T-helper 17 cell (primary cell): ENCODE measurements at regions not wholly inside any gene's neighbourhood (a gene's known extent, or its start where the extent isn't known, plus 50 kb on each side); places are given as distances from the start of the nearest gene placed in this dataset.

Source experiments
- ATAC-seq: fragments of 150-1000 bp; cut with Tn5 transposase; 2 replicates; pipeline ENCODE4 v1.10.0; 2021; ENCODE audit warnings: mild to moderate bottlenecking, moderate library complexity
- DNase-seq, 3 donors: peaks; one replicate each; pipeline versions ENCODE4 v3.0.0 to v3.0.0-alpha.2; 2020 to 2021
- H3K9me3 ChIP-seq: one replicate; pipeline ENCODE4 v1.7.0; 2013; ENCODE audit warnings: low read length, mild to moderate bottlenecking; ENCODE audit not compliant: control insufficient read depth, poor library complexity, severe bottlenecking
- H3K27ac Mint-ChIP-seq: one replicate; pipeline ENCODE4 v1.8.0; 2022; ENCODE audit warnings: mild to moderate bottlenecking, moderate library complexity, mixed read lengths
- H3K27me3 Mint-ChIP-seq: one replicate; pipeline ENCODE4 v1.8.0; 2022; ENCODE audit warnings: mixed read lengths
- H3K36me3 Mint-ChIP-seq: one replicate; pipeline ENCODE4 v1.8.0; 2022; ENCODE audit warnings: low read depth, mixed read lengths
- H3K4me1 Mint-ChIP-seq: one replicate; pipeline ENCODE4 v1.8.0; 2022; ENCODE audit warnings: mild to moderate bottlenecking, mixed read lengths
- H3K4me3 Mint-ChIP-seq: one replicate; pipeline ENCODE4 v1.8.0; 2022; ENCODE audit warnings: mild to moderate bottlenecking, moderate library complexity, mixed read lengths

- DNase-seq = no peak
- ATAC-seq = no peak
- no peaks in the 10 kb centered on the region for H3K4me1 Mint-ChIP-seq
- H3K27ac Mint-ChIP-seq = no peak overlapping the region
- H3K27me3 Mint-ChIP-seq = no peaks in the 10 kb centered on the region
- no peaks in the 10 kb centered on the region for H3K36me3 Mint-ChIP-seq
- no peaks in the 10 kb centered on the region for H3K9me3 ChIP-seq
- no peak overlapping the region for H3K4me3 Mint-ChIP-seq
Measured at GRCh38 chr5:101860563-101860962, 435.5 kb downstream of the SLCO4C1 start.

DNA sequence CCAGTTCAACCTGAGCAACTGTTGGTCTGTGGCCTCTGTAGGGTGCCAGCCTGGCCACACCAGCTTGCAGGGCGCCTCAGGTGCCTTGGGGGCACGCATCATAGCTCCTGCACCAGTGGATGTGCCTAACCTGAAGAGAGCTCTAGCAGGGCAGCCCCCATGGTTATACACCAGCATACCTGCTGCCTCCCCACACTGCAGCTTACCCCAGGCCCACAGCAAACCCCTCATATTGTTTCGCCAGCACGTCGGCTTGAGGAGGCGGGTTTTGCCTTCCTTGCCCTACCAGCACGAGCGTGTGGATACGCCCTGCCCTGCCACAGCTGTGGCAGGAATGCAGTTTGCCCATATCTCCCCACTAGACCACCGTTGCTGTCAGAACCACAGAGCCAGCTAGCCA, 435.9 kb downstream of the SLCO4C1 start:
- H3K9me3 ChIP-seq = no peaks in the 10 kb centered on the region
- Mint-ChIP-seq H3K36me3 (no peaks in the 10 kb centered on the region), H3K4me3 (no peak overlapping the region), H3K27ac (no peak overlapping the region), H3K4me1 (no peaks in the 10 kb centered on the region), H3K27me3 (no peaks in the 10 kb centered on the region)
- DNase-seq (no peak), ATAC-seq (no peak)

- Mint-ChIP-seq H3K36me3 (no peaks in the 10 kb centered on the region), H3K27ac (no peak overlapping the region), H3K27me3 (no peaks in the 10 kb centered on the region), H3K4me3 (no peak overlapping the region), H3K4me1 (no peaks in the 10 kb centered on the region)
- H3K9me3 ChIP-seq = no peaks in the 10 kb centered on the region
- no peak for ATAC-seq
- DNase-seq = no peak
Measured at GRCh38 chr5:101846496-101846895, 449.6 kb downstream of the SLCO4C1 start.

GRCh38 chr5:101843055-101843454, 453.0 kb downstream of the SLCO4C1 start:
- ATAC-seq (no peak), DNase-seq (no peak)
- Mint-ChIP-seq H3K27ac (no peak overlapping the region), H3K4me1 (no peaks in the 10 kb centered on the region), H3K36me3 (no peaks in the 10 kb centered on the region), H3K4me3 (no peak overlapping the region), H3K27me3 (no peaks in the 10 kb centered on the region)
- H3K9me3 ChIP-seq = no peaks in the 10 kb centered on the region

GRCh38 chr5:101838435-101838834, 457.6 kb downstream of the SLCO4C1 start:
- Mint-ChIP-seq H3K27me3 (no peaks in the 10 kb centered on the region), H3K4me1 (no peaks in the 10 kb centered on the region), H3K4me3 (no peak overlapping the region), H3K27ac (no peak overlapping the region), H3K36me3 (no peaks in the 10 kb centered on the region)
- H3K9me3 ChIP-seq = no peaks in the 10 kb centered on the region
- DNase-seq = no peak
- ATAC-seq = no peak

GRCh38 chr5:101829255-101829654, 466.8 kb downstream of the SLCO4C1 start:
- DNase-seq (no peak), ATAC-seq (no peak)
- no peak overlapping the region for H3K27ac Mint-ChIP-seq
- H3K4me3 Mint-ChIP-seq = no peak overlapping the region
- no peaks in the 10 kb centered on the region for H3K9me3 ChIP-seq
- no peaks in the 10 kb centered on the region for H3K4me1 Mint-ChIP-seq
- no peaks in the 10 kb centered on the region for H3K36me3 Mint-ChIP-seq
- H3K27me3 Mint-ChIP-seq = no peaks in the 10 kb centered on the region

- ATAC-seq (no peak), DNase-seq (no peak)
- no peaks in the 10 kb centered on the region for H3K9me3 ChIP-seq
- Mint-ChIP-seq H3K27me3 (no peaks in the 10 kb centered on the region), H3K27ac (no peak overlapping the region), H3K36me3 (no peaks in the 10 kb centered on the region), H3K4me1 (no peaks in the 10 kb centered on the region), H3K4me3 (no peak overlapping the region)
Measured at GRCh38 chr5:101811466-101811865, 484.6 kb downstream of the SLCO4C1 start.

DNA sequence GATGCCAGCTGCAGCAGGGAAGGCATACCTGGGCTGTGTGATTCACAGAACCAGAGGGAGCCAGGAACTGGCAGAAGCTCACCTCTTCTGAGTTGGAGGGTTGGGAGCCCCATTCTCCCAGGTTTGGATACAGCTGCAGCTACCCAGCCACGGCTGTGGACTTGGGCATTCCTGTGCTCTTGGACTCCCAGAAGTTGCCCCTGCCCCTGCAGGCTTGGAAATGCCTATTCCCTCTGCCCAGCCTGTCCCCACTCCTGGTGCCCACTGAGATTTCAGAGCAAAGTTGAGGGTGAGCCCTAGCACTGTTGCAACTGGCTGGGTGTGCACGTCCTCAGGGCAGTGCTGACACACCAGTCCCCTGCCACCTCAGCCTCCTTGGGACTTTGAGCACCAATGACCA, 489.7 kb downstream of the SLCO4C1 start:
- no peaks in the 10 kb centered on the region for H3K36me3 Mint-ChIP-seq
- no peak for DNase-seq
- no peaks in the 10 kb centered on the region for H3K4me1 Mint-ChIP-seq
- ATAC-seq = no peak
- no peak overlapping the region for H3K4me3 Mint-ChIP-seq
- no peaks in the 10 kb centered on the region for H3K27me3 Mint-ChIP-seq
- no peak overlapping the region for H3K27ac Mint-ChIP-seq
- H3K9me3 ChIP-seq = no peaks in the 10 kb centered on the region

DNA sequence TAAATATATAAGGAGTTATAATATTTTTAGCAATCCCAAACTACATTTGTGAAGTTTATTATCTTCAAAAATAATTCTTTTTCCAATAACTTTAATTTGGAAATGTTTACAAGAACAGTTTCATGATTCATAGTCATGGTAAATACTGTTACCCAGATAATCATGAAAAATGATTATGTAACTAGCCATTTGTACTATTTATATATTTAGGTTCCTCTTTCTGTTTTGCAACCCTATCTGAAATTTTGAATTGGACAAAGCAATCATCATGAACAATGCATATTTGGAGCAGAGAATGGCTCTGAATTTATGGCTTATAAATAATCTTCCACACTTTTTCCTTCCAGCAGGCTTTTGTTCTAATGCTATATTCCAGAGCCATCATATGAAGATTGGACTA, 499.7 kb downstream of the SLCO4C1 start:
- Mint-ChIP-seq H3K36me3 (no peaks in the 10 kb centered on the region), H3K4me3 (no peak overlapping the region), H3K27ac (no peak overlapping the region), H3K4me1 (no peaks in the 10 kb centered on the region), H3K27me3 (no peaks in the 10 kb centered on the region)
- ATAC-seq (no peak), DNase-seq (no peak)
- no peaks in the 10 kb centered on the region for H3K9me3 ChIP-seq

GRCh38 chr5:101788797-101789196, 507.3 kb downstream of the SLCO4C1 start:
- no peaks in the 10 kb centered on the region for H3K27me3 Mint-ChIP-seq
- DNase-seq = no peak
- no peak overlapping the region for H3K27ac Mint-ChIP-seq
- H3K4me1 Mint-ChIP-seq = no peaks in the 10 kb centered on the region
- H3K9me3 ChIP-seq = no peaks in the 10 kb centered on the region
- ATAC-seq = no peak
- H3K4me3 Mint-ChIP-seq = no peak overlapping the region
- H3K36me3 Mint-ChIP-seq = no peaks in the 10 kb centered on the region

GRCh38 chr5:101785090-101785489, 511.0 kb downstream of the SLCO4C1 start:
- no peak overlapping the region for H3K4me3 Mint-ChIP-seq
- DNase-seq (no peak), ATAC-seq (no peak)
- no peaks in the 10 kb centered on the region for H3K4me1 Mint-ChIP-seq
- H3K27ac Mint-ChIP-seq = no peak overlapping the region
- H3K9me3 ChIP-seq = no peaks in the 10 kb centered on the region
- H3K36me3 Mint-ChIP-seq = no peaks in the 10 kb centered on the region
- H3K27me3 Mint-ChIP-seq = no peaks in the 10 kb centered on the region

DNA sequence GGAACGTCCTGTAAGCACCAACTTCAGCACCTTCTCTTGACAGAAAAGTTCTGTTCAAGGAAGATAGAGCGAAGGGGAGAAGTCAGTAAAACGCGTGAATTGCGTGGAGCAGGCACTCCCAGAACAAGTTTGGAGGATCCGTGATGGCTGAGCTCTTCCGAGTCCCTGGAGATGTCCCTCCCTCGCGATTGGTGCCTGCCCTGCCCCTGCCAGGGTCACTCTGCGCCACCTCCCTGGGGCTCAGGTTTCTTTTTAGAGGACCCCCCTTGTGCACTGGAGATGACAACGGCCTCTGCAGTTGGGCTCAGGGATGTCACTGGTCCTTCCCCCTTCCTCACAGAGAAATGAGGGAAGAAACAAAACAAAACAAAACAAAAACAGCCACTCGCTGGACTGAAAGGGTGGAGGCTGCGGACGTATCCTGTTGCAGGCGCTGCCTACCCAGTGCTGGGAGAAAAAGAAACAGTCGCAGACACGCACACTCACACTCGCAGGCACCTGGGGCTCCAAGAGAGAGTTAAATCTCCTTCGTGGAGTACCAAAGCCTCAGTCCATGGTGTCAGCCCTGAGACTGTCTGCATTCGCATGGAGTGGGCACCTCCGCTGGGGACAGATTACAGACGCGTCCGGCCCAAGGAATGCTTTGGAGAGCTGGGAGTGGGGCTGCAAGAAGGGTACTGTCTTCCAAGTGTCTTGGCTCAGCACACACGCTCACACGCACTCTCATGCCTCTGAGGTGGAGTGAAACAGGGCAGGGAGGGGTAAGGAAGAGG, 512.7 kb downstream of the SLCO4C1 start:
- no peaks in the 10 kb centered on the region for H3K9me3 ChIP-seq
- ATAC-seq = no peak
- H3K4me1 Mint-ChIP-seq = no peaks in the 10 kb centered on the region
- H3K27me3 Mint-ChIP-seq = no peaks in the 10 kb centered on the region
- DNase-seq = no peak
- H3K4me3 Mint-ChIP-seq = no peak overlapping the region
- H3K36me3 Mint-ChIP-seq = no peaks in the 10 kb centered on the region
- no peak overlapping the region for H3K27ac Mint-ChIP-seq

DNA sequence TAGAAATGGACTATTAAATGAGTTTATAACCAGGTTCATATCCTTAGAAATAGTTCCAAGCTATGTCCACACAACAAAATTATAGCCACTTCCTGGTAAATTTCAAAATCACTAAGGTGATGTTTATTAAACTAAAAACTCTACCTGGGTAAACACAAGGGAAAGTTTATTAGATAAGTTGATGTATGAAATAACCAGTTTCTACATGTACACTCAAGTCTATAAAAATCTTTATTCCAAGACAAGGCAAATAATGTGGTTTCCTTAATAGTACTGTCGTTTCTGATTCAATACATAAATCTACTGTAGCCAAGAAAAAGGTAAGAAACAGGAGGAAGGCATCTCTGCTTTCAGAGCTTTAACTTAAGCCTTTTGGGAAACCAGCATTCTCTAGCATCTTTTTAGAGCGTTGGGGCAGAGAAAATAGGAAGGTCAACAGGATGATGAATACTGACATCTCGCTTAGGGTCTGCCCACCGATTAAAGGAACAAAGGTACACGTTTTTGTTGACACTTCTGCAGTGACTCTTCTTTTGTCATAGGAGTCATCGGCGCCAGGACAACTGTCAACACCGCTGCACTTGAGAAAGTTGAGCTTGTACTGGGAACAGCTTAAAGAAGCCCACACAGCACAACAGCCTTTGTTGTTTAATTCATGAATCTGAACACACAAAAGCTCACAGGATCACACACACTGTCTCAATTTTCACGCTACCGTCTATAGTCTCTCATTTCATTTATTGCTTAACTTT, 513.6 kb downstream of the SLCO4C1 start:
- DNase-seq = no peak
- Mint-ChIP-seq H3K4me3 (no peak overlapping the region), H3K4me1 (no peaks in the 10 kb centered on the region), H3K27ac (no peak overlapping the region), H3K27me3 (no peaks in the 10 kb centered on the region), H3K36me3 (no peaks in the 10 kb centered on the region)
- no peak for ATAC-seq
- no peaks in the 10 kb centered on the region for H3K9me3 ChIP-seq

GRCh38 chr5:101751105-101751504, 545.0 kb downstream of the SLCO4C1 start:
- ATAC-seq (no peak), DNase-seq (no peak)

More at GRCh38 chr5:101751105-101751504, 545.0 kb downstream of the SLCO4C1 start:
- Mint-ChIP-seq H3K4me3 (no peak overlapping the region), H3K36me3 (no peaks in the 10 kb centered on the region), H3K27ac (no peak overlapping the region), H3K4me1 (no peaks in the 10 kb centered on the region), H3K27me3 (no peaks in the 10 kb centered on the region)
- no peaks in the 10 kb centered on the region for H3K9me3 ChIP-seq
